ENCODE measurements at regions not wholly inside any gene's neighbourhood (a gene's known extent, or its start where the extent isn't known, plus 50 kb on each side); places are given as distances from the start of the nearest gene placed in this dataset.

- no peak for TF ChIP-seq CTCF (IDR thresholded peaks at IDR 0.05; ENCODE audit: low read depth, low read length, poor library complexity, severe bottlenecking)
- TF ChIP-seq EZH2phosphoT487 (IDR thresholded peaks at IDR 0.05; ENCODE audit: borderline replicate concordance, low read length): no peak
These were observed 1561.5 kb upstream of the TENM4 start for GRCh38 chr11:81002374-81002773.
